Pancreas (tissue), 10 donors: ENCODE measurements at regions not wholly inside any gene's neighbourhood (a gene's known extent, or its start where the extent isn't known, plus 50 kb on each side); places are given as distances from the start of the nearest gene placed in this dataset.

Experiments
- ATAC-seq, 4 donors: fragments of 200-7000 bp; cut with Tn5 transposase; one replicate each; pipeline versions ENCODE4 v1.8.0 to v1.9.1; 2020; ENCODE audit warnings: mild to moderate bottlenecking in 4 of 4, moderate library complexity in 4 of 4
- DNase-seq, 6 donors: peaks; one replicate each; pipeline ENCODE4 v3.0.0-alpha.2; 2020
- FAIRE-seq: peaks from 2 replicates; lab custom pipeline; 2012; peaks lifted over from hg19 to GRCh38; lab: Jason Lieb, UNC
- H3K27ac ChIP-seq, 4 donors: fragments of 200-600 bp; sonication (generic); 1 replicate in 3 of 4; 2 replicates in 1 of 4; pipeline versions ENCODE4 v1.5.0 to v1.8.0; 2020
- H3K27me3 ChIP-seq, 4 donors: fragments of 200-600 bp; one replicate each; pipeline ENCODE4 v1.8.0; 2021
- H3K36me3 ChIP-seq, 3 donors: fragments of 200-600 bp; sonication (generic) in 1 of 3; one replicate each; pipeline versions ENCODE4 v1.5.0 to v1.8.0; 2020 to 2021
- H3K4me1 ChIP-seq, 3 donors: fragments of 200-600 bp; one replicate each; pipeline ENCODE4 v1.8.0; 2021
- H3K4me3 ChIP-seq, 4 donors: fragments of 200-600 bp; sonication (generic) in 2 of 4; one replicate each; pipeline versions ENCODE4 v1.5.0 to v1.8.0; 2020 to 2021
- H3K9me3 ChIP-seq, 4 donors: fragments of 200-600 bp; one replicate each; pipeline ENCODE4 v1.8.0; 2021
- CTCF ChIP-seq, 4 donors: fragments of 200-600 bp; sonication (generic) in 3 of 4; IDR thresholded peaks; one replicate each; pipeline versions ENCODE4 v1.5.0 to v1.8.0; 2021; ENCODE audit warnings: antibody characterized with exemption in 4 of 4
- WGBS, 2 donors: extraction: QIAGEN DNeasy Blood & Tissue Kit; methylation state at CpG; one replicate each; pipeline ENCODE4 v1.1.7; 2013; 5-methylcytosine and 5-hydroxymethylcytosine counted together
- intact Hi-C, 3 donors: fragments of 100-400 bp; cut with DNase I; formaldehyde crosslinking; loops; one replicate each; pipeline versions ENCODE4 v1.11.1 to v1.14.2; 2022
- donor health status: healthy with polysubstance abuse.
- donor health status: DM: no; HTN: no; CAD: no; lungs with moderate emphysema.
- donor health status: DM: no; HTN: no; CAD: no.
- donor health status: control.
- donor health status: control.
- donor health status: Bipolar disorder and iron deficiency.
- donor health status: DM: yes; HTN: yes; CAD: no.
- donor health status: DM: no; HTN: no; CAD: no.
- donor health status: DM: no; HTN: no; CAD: no.
- donor health status: DM: yes; HTN: yes; CAD: no.

GRCh38 chr2:161101406-161101805 is 58.8 kb upstream of the TANK start:
- H3K4me3 ChIP-seq: no peak overlapping the region
- intact Hi-C loops: no loop called here
- H3K36me3 ChIP-seq: no peaks in the 10 kb centered on the region
- no peaks in the 10 kb centered on the region for H3K4me1 ChIP-seq
- H3K27ac ChIP-seq: no peak overlapping the region
- TF ChIP-seq CTCF (IDR thresholded peaks at IDR 0.05): no peak
- no peak for DNase-seq
- H3K27me3 ChIP-seq: no peaks in the 10 kb centered on the region
- 92 to 94% methylated on average over 2 of the region's 2 CpGs for WGBS, 2 donors
- no peak for FAIRE-seq
- ATAC-seq: no peak
- no peaks in the 10 kb centered on the region for H3K9me3 ChIP-seq

- no peak for FAIRE-seq
- intact Hi-C loops: no loop called here
Observed at GRCh38 chr2:161102770-161103450, 57.3 kb upstream of the TANK start.

GRCh38 chr2:161103451-161103831 is 56.8 kb upstream of the TANK start:
- no peaks in the 10 kb centered on the region for H3K9me3 ChIP-seq
- ATAC-seq (no peak), DNase-seq (no peak), FAIRE-seq (no peak)
- WGBS, 2 donors: 64 to 71% methylated on average over 4 of the region's 4 CpGs
- no peaks in the 10 kb centered on the region for H3K27me3 ChIP-seq
- intact Hi-C loops: no loop called here
- H3K36me3 ChIP-seq: no peaks in the 10 kb centered on the region
- TF ChIP-seq CTCF (IDR thresholded peaks at IDR 0.05): no peak
- no peak overlapping the region for H3K4me3 ChIP-seq
- H3K27ac ChIP-seq: no peak overlapping the region
- no peaks in the 10 kb centered on the region for H3K4me1 ChIP-seq

More at GRCh38 chr2:161102770-161103450, 57.3 kb upstream of the TANK start:
- ATAC-seq: peak in 1 of 4 donors; percentile 43
- H3K4me3 ChIP-seq: no peak overlapping the region
- no peaks in the 10 kb centered on the region for H3K9me3 ChIP-seq
- no peak overlapping the region for H3K27ac ChIP-seq
- H3K36me3 ChIP-seq: no peaks in the 10 kb centered on the region
- no peak for DNase-seq
- TF ChIP-seq CTCF (IDR thresholded peaks at IDR 0.05): no peak
- no peaks in the 10 kb centered on the region for H3K27me3 ChIP-seq
- no peaks in the 10 kb centered on the region for H3K4me1 ChIP-seq

- 41 to 45% methylated on average over 5 of the region's 5 CpGs for WGBS, 2 donors
- Histone ChIP-seq H3K36me3 (no peaks in the 10 kb centered on the region), H3K27me3 (no peaks in the 10 kb centered on the region), H3K9me3 (no peaks in the 10 kb centered on the region), H3K27ac (no peak overlapping the region), H3K4me3 (no peak overlapping the region), H3K4me1 (no peaks in the 10 kb centered on the region)
- ATAC-seq (no peak), FAIRE-seq (no peak), DNase-seq (no peak)
- intact Hi-C loops: no loop called here
- TF ChIP-seq CTCF (IDR thresholded peaks at IDR 0.05): no peak
Observed at GRCh38 chr2:161104054-161104553, 56.1 kb upstream of the TANK start.

GRCh38 chr2:161107265-161107664 is 53.0 kb upstream of the TANK start:
- 88 to 100% methylated on average over 1 of the region's 1 CpG for WGBS, 2 donors
- Histone ChIP-seq H3K9me3 (no peaks in the 10 kb centered on the region), H3K36me3 (no peaks in the 10 kb centered on the region), H3K27ac (no peak overlapping the region), H3K27me3 (no peaks in the 10 kb centered on the region), H3K4me1 (no peaks in the 10 kb centered on the region), H3K4me3 (no peak overlapping the region)
- intact Hi-C loops: no loop called here
- no peak for ATAC-seq
- no peak for DNase-seq
- no peak for FAIRE-seq
- TF ChIP-seq CTCF (IDR thresholded peaks at IDR 0.05): no peak
